SJSA1 (cell line): ENCODE measurements at regions not wholly inside any gene's neighbourhood (a gene's known extent, or its start where the extent isn't known, plus 50 kb on each side); places are given as distances from the start of the nearest gene placed in this dataset.
"Not testable (repeated sequence)": the region's sequence is repeated elsewhere in the genome, so short reads cannot be mapped to it uniquely, and the experiment has no call there.

Experiments used
- DNase-seq, 2 experiments: peaks; one replicate each; pipeline ENCODE4 v3.0.0-alpha.2; 2015 to 2020; ENCODE audit warnings: low spot score in 2 of 2, low read depth in 1 of 2
- H3K27ac ChIP-seq: fragments of 250-450 bp; sonication (Bioruptor Pico); 2 replicates; pipeline ENCODE4 v1.5.1; 2020; ENCODE audit warnings: mild to moderate bottlenecking, moderate library complexity
- H3K27me3 ChIP-seq: fragments of 250-450 bp; sonication (Bioruptor Pico); replicated peaks from 2 replicates; pipeline ENCODE4 v1.5.1; 2020; ENCODE audit warnings: mild to moderate bottlenecking, moderate library complexity
- H3K36me3 ChIP-seq: fragments of 250-450 bp; sonication (Bioruptor Pico); 2 replicates; pipeline ENCODE4 v1.5.1; 2020; ENCODE audit warnings: mild to moderate bottlenecking
- H3K4me1 ChIP-seq: fragments of 250-450 bp; sonication (Bioruptor Pico); replicated peaks from 2 replicates; pipeline ENCODE4 v1.6.1; 2021; ENCODE audit warnings: mild to moderate bottlenecking
- H3K4me3 ChIP-seq: fragments of 250-450 bp; sonication (Bioruptor Pico); 2 replicates; pipeline ENCODE4 v1.5.1; 2020; ENCODE audit warnings: mild to moderate bottlenecking
- H3K9me3 ChIP-seq: fragments of 250-450 bp; sonication (Bioruptor Pico); replicated peaks from 2 replicates; pipeline ENCODE4 v1.5.1; 2020; ENCODE audit warnings: mild to moderate bottlenecking

DNA sequence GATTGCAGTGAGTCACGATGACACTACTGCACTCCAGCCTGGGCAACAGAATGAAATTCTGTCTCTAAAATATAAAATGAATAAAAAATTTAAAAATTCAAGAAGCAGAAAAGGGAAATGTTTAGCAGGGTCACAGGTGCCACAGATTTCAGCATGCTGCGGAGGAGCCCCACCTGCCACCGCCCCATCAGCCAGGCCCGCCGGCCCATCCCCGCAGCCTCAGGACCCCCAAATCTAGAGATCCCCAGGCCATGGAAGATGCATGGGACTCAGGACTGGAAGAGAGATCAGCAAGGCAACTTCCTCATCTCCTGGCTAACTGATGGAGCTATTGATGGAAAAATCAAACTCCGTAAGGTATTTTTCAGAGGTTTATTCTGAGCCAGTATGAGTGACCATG, 208.2 kb downstream of the UQCRFS1 start:
- Histone ChIP-seq H3K9me3 (no peaks in the 10 kb centered on the region), H3K27me3 (no peaks in the 10 kb centered on the region), H3K4me1 (no peaks in the 10 kb centered on the region), H3K36me3 (no peaks in the 10 kb centered on the region), H3K4me3 (no peak overlapping the region), H3K27ac (no peak overlapping the region)
- no peak for DNase-seq

DNA sequence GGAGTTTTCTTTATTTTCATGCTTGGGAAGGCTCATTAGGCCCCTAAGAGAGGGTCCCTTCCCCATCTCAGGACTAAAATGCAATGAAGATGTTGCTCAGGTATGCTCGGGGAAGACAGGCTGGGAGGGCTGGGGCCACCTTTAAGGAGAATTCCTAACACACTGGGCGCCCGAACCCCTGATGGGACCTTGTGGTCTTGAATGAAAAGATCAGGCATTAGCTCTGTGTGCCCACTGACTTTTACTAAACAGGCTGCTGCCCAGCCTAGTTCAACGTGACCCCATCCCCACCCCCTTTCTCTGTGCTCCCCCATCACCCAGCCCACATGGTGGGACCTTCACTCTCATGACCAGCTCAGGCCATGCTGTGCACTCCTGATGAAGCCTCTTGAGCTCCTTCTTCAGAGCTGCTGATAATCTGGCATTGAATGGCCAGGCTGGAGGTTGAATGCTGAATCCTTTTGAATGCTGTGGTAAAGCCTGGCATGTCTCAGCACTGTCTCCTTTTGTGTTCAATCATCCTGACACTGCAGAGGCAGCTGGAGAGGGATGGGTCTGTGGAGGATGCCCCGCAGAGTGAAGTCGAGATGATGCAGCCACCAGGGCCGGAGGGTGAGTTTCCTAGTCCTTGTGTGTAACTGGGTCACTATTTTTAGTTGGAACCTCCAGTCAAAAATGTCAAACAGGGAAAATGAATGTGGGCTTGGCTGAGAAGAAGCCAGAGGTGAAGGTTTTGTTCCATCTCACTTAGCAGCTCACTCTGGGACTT, 209.1 kb downstream of the UQCRFS1 start:
- Histone ChIP-seq H3K36me3 (no peaks in the 10 kb centered on the region), H3K9me3 (no peaks in the 10 kb centered on the region), H3K27ac (no peak overlapping the region), H3K4me3 (no peak overlapping the region), H3K4me1 (no peaks in the 10 kb centered on the region), H3K27me3 (no peaks in the 10 kb centered on the region)
- no peak for DNase-seq

DNA sequence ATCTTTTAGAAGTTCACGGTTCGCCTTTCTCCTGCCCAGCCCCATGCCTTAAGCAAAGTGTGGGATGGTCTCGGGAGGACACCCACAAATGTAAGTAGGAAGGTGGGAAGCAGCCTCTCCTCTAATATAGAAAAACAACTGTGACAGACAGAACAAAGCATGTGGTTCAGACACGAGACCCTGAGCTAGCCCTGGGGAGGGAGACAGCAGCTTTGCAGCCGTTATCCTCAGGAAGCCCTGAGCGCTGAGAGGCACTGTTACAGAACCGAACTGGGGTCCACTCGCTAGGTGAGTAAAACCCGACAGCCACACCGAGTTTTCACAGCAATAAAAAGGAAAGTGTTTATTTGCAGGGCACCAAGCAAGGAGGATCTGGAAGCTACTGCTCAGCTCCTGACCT, 210.6 kb downstream of the UQCRFS1 start:
- Histone ChIP-seq H3K4me1 (no peaks in the 10 kb centered on the region), H3K27ac (no peak overlapping the region), H3K27me3 (no peaks in the 10 kb centered on the region), H3K9me3 (no peaks in the 10 kb centered on the region), H3K36me3 (no peaks in the 10 kb centered on the region), H3K4me3 (no peak overlapping the region)
- DNase-seq = no peak

GRCh38 chr19:29001597-29002245, 211.2 kb downstream of the UQCRFS1 start:
- Histone ChIP-seq H3K4me1 (no peaks in the 10 kb centered on the region), H3K27me3 (no peaks in the 10 kb centered on the region), H3K4me3 (no peak overlapping the region), H3K36me3 (no peaks in the 10 kb centered on the region), H3K27ac (no peak overlapping the region), H3K9me3 (no peaks in the 10 kb centered on the region)
- no peak for DNase-seq

DNA sequence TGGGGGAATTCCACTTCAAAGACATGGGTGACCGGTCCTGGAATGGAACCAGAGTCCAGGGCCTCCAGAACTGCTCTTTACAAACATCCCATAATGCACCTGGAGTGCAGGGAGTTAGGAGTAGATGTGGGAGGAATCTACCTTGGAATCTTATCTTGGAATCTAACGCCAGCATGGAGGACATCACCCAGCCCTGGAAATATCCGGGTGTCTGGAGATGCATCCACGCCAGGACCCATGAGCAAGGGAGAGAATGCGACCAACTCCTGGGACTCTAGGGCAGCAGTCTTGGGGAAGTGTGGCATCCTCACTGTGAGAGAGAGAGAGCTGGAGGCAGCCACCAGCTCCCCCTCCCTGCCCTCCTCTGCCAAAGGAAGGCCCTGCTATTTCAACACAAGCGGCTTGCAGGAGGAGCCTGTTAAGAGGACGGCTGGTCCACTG, 211.8 kb downstream of the UQCRFS1 start:
- Histone ChIP-seq H3K27ac (no peak overlapping the region), H3K36me3 (no peaks in the 10 kb centered on the region), H3K27me3 (no peaks in the 10 kb centered on the region), H3K4me3 (no peak overlapping the region), H3K9me3 (no peaks in the 10 kb centered on the region), H3K4me1 (no peaks in the 10 kb centered on the region)
- DNase-seq = no peak

- Histone ChIP-seq H3K4me1 (no peaks in the 10 kb centered on the region), H3K4me3 (no peak overlapping the region), H3K9me3 (no peaks in the 10 kb centered on the region), H3K27ac (no peak overlapping the region), H3K27me3 (no peaks in the 10 kb centered on the region), H3K36me3 (no peaks in the 10 kb centered on the region)
- DNase-seq = no peak
Measured at GRCh38 chr19:28999724-29000433, 213.1 kb downstream of the UQCRFS1 start.

DNA sequence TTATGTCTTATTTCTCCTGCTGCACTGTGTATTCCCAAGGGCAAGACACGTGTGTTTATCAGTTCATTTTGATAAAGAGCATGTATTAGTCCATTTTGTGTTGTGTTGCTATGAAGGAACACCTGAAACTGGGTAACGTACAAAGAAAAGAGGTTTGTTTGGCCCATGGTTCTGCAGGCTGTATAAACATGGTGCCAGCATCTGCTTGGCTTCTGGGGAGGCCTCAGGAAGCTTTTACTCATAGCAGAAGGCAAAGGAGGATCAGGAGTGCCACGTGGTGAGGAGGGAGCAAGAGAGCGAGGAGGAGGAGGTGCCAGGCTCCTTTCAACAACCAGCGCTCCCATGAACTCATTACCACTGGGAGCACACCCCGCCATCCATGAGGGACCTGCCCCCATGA, 214.0 kb downstream of the UQCRFS1 start:
- Histone ChIP-seq H3K4me1 (no peaks in the 10 kb centered on the region), H3K4me3 (no peak overlapping the region), H3K36me3 (no peaks in the 10 kb centered on the region), H3K27me3 (no peaks in the 10 kb centered on the region), H3K9me3 (0 out of 2 replicates have a peak, but pooled peaks cover 4% of the 10 kb centered on the region), H3K27ac (no peak overlapping the region)
- DNase-seq = no peak

DNA sequence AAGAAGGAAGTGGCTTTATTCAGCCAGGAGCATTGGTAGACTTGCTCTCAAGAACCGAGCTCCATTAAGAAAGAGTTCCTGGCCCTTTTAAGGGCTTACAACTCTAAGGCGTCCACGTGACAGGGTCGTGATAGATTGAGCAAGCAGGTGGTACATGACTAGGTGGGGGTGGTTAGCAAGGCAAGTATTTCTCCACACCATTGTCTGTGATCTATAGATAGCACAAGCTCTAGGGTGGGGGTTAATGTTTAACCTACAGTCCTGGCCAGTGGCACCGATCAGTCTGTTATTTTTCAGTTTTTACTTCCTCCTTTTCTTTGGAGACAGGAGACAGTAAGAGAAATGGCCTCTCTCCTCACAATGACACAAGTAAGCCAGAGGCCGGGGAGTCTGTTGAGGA, 215.1 kb downstream of the UQCRFS1 start:
- H3K4me1 ChIP-seq, H3K4me3 ChIP-seq, H3K36me3 ChIP-seq, DNase-seq, H3K9me3 ChIP-seq, H3K27me3 ChIP-seq, H3K27ac ChIP-seq: not testable (repeated sequence)

GRCh38 chr19:28990522-28990921, 222.4 kb downstream of the UQCRFS1 start:
- no peaks in the 10 kb centered on the region for H3K4me1 ChIP-seq
- no peak overlapping the region for H3K27ac ChIP-seq
- no peaks in the 10 kb centered on the region for H3K27me3 ChIP-seq
- H3K4me3 ChIP-seq = no peak overlapping the region
- no peak for DNase-seq
- peaks cover 4% of the 10 kb centered on the region; the same call in 1 of the 2 replicates for H3K9me3 ChIP-seq
- no peaks in the 10 kb centered on the region for H3K36me3 ChIP-seq

DNA sequence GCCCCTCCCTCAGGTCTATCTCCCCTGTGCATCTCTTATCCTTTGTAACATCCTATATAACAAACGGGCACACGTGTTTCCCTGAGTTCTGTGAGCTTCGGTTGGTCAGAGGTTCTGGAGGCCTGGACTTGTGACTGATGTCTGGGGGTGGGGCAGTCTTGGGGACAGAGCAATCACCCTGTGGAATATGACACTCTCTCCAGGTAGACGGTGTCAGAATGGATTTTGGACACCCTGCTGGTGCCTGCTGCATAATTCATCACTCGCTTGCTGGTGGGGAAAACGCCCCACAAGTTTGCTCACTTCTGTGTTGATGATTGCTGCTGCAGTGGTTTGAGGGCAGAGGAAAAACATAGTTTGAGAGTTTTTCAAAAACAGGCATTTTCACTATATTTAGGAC, 223.2 kb downstream of the UQCRFS1 start:
- H3K27ac ChIP-seq = no peak overlapping the region
- H3K36me3 ChIP-seq = no peaks in the 10 kb centered on the region
- H3K27me3 ChIP-seq = no peaks in the 10 kb centered on the region
- H3K4me1 ChIP-seq = no peaks in the 10 kb centered on the region
- no peak for DNase-seq
- peaks cover 4% of the 10 kb centered on the region; the same call in 1 of the 2 replicates for H3K9me3 ChIP-seq
- H3K4me3 ChIP-seq = no peak overlapping the region

DNA sequence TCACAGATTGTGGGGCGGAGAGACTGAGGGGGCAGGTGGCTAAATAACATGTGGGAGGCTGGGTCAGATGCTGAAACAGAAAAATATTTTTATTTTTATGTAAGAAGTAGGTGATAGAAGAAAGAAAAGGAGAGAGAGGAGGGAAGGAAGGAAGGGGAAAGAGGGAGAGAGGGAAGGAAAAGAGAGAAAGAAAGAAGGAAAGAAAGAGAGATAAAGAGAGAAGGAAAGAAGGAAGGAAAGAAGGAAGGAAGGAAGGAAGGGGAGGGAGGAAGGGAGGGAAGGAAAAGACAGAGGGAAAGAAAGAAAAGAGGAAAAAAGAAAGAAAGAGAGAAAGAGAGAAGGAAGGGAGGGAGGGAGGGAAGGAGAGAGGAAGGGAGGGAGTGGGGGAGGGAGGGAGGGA, 224.9 kb downstream of the UQCRFS1 start:
- no peak overlapping the region for H3K27ac ChIP-seq
- no peak for DNase-seq
- no peaks in the 10 kb centered on the region; the same call in 1 of the 2 replicates for H3K9me3 ChIP-seq
- no peaks in the 10 kb centered on the region for H3K4me1 ChIP-seq
- no peaks in the 10 kb centered on the region for H3K27me3 ChIP-seq
- H3K4me3 ChIP-seq = no peak overlapping the region
- no peaks in the 10 kb centered on the region for H3K36me3 ChIP-seq

- no peaks in the 10 kb centered on the region; the same call in 1 of the 2 replicates for H3K9me3 ChIP-seq
- H3K36me3 ChIP-seq = no peaks in the 10 kb centered on the region
- H3K4me3 ChIP-seq = no peak overlapping the region
- no peaks in the 10 kb centered on the region for H3K27me3 ChIP-seq
- DNase-seq = no peak
- no peaks in the 10 kb centered on the region for H3K4me1 ChIP-seq
- no peak overlapping the region for H3K27ac ChIP-seq
Measured at GRCh38 chr19:28987177-28987576, 225.8 kb downstream of the UQCRFS1 start.

DNA sequence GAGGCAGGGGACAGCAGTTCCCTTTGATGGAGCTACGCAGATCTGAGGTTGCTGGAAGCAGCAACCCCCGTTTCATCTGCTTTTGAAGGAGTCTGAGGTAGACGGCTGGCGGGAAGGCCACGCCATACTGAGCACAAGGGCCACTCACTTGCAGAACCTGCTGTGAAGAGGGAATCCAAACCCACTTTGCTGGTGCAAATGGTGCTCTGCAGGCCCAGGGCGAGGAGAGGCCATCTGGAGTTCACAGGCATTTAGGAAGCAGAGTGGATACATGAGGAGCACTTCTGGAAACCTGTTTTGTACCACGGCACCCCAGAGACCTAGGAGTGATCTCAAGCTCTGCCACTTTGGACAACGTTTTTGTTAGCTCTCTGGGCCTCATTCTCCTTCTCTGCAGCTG, 227.8 kb downstream of the UQCRFS1 start:
- no peak for DNase-seq
- Histone ChIP-seq H3K36me3 (no peaks in the 10 kb centered on the region), H3K27ac (no peak overlapping the region), H3K4me3 (no peak overlapping the region), H3K9me3 (no peaks in the 10 kb centered on the region; the same call in 1 of the 2 replicates), H3K4me1 (no peaks in the 10 kb centered on the region), H3K27me3 (no peaks in the 10 kb centered on the region)

- no peaks in the 10 kb centered on the region; the same call in 1 of the 2 replicates for H3K9me3 ChIP-seq
- no peak overlapping the region for H3K27ac ChIP-seq
- H3K4me3 ChIP-seq = no peak overlapping the region
- no peaks in the 10 kb centered on the region for H3K36me3 ChIP-seq
- no peaks in the 10 kb centered on the region for H3K27me3 ChIP-seq
- no peaks in the 10 kb centered on the region for H3K4me1 ChIP-seq
- no peak for DNase-seq
Measured at GRCh38 chr19:28984315-28984714, 228.6 kb downstream of the UQCRFS1 start.
